Central memory CD8-positive, alpha-beta T cell (primary cell): ENCODE measurements at regions not wholly inside any gene's neighbourhood (a gene's known extent, or its start where the extent isn't known, plus 50 kb on each side); places are given as distances from the start of the nearest gene placed in this dataset.
A peak's percentile ranks its signal among the peaks of the same experiment; 100 is the strongest.

ENCODE experiments used
- ATAC-seq: fragments of 150-1000 bp; cut with Tn5 transposase; replicated peaks from 2 replicates; pipeline ENCODE4 v1.10.0; 2022; ENCODE audit warnings: mild to moderate bottlenecking, moderate FRiP score, moderate number of reproducible peaks; ENCODE audit not compliant: poor library complexity, severe bottlenecking; ENCODE audit errors: extremely low read depth
- DNase-seq, 2 donors: peaks; one replicate each; pipeline ENCODE4 v3.0.0; 2021; ENCODE audit warnings: low spot score in 2 of 2
- H3K27ac Mint-ChIP-seq: one replicate; pipeline ENCODE4 v1.8.0; 2022; ENCODE audit warnings: low read depth, mild to moderate bottlenecking, moderate library complexity, mixed read lengths
- H3K27me3 Mint-ChIP-seq: one replicate; pipeline ENCODE4 v1.8.0; 2022; ENCODE audit warnings: mixed read lengths
- H3K36me3 Mint-ChIP-seq: one replicate; pipeline ENCODE4 v1.8.0; 2022; ENCODE audit warnings: mild to moderate bottlenecking, moderate library complexity, mixed read lengths; ENCODE audit not compliant: insufficient read depth
- H3K4me1 Mint-ChIP-seq: one replicate; pipeline ENCODE4 v1.8.0; 2022; ENCODE audit warnings: mixed read lengths
- H3K4me3 Mint-ChIP-seq: one replicate; pipeline ENCODE4 v1.8.0; 2022; ENCODE audit warnings: mild to moderate bottlenecking, moderate library complexity, mixed read lengths
- H3K9me3 Mint-ChIP-seq: one replicate; pipeline ENCODE4 v1.8.0; 2022; ENCODE audit warnings: mixed read lengths

- H3K36me3 Mint-ChIP-seq = peaks cover 13% of the 10 kb centered on the region
- DNase-seq (no peak), ATAC-seq (peak; percentile 58)
- H3K4me1 Mint-ChIP-seq = peaks cover 41% of the 10 kb centered on the region
- peak overlapping the region; percentile 66 for H3K27ac Mint-ChIP-seq
- H3K4me3 Mint-ChIP-seq = peak overlapping the region; percentile 26
- no peaks in the 10 kb centered on the region for H3K27me3 Mint-ChIP-seq
- no peaks in the 10 kb centered on the region for H3K9me3 Mint-ChIP-seq
These were observed 274.4 kb downstream of the KLF12 start for GRCh38 chr13:73859841-73860240.

GRCh38 chr13:73857106-73857505 is 277.1 kb downstream of the KLF12 start:
- no peak for DNase-seq
- no peaks in the 10 kb centered on the region for H3K9me3 Mint-ChIP-seq
- peaks cover 19% of the 10 kb centered on the region for H3K36me3 Mint-ChIP-seq
- ATAC-seq = no peak
- no peak overlapping the region for H3K4me3 Mint-ChIP-seq
- H3K27me3 Mint-ChIP-seq = no peaks in the 10 kb centered on the region
- peaks cover 30% of the 10 kb centered on the region for H3K4me1 Mint-ChIP-seq
- H3K27ac Mint-ChIP-seq = no peak overlapping the region

GRCh38 chr13:73851104-73851503 is 283.1 kb downstream of the KLF12 start:
- no peak for ATAC-seq
- H3K9me3 Mint-ChIP-seq = no peaks in the 10 kb centered on the region
- H3K4me1 Mint-ChIP-seq = peaks cover 40% of the 10 kb centered on the region

DNA sequence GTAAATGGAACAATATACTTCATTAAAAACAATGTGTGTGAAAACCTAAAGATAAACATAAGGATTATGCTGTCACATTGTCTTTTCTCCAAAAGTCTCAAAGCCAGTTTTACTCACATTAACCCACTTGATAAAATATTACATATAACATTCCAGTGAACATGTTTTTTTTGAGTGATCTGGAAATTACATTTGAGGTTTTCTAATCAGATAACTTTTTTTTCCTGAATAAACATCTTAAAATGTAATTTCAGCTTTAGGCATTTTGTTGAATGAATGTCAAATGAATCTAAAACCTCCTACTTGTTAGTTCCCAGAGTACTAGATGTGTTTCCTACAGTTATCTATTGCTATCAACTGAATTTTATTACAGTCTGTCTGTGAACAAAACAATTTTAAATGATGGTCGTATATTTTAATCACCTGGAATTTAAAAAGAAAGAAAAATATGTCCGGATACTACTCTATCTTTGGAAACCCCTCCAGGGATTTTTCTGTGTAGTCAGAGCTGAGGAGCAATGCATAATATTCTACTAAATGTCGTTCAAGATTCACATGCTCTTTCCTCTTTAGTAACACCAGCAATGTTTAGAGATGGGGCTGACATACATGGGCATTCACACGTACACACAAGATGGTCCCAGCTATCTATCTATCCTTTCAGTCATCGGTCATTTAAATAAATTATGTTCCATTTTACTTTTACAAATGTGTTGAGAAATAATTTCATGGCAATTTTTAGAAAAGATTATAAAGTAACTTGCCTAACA is 283.9 kb downstream of the KLF12 start:
- no peak overlapping the region for H3K27ac Mint-ChIP-seq
- DNase-seq (no peak), ATAC-seq (no peak)
- no peaks in the 10 kb centered on the region for H3K9me3 Mint-ChIP-seq
- H3K36me3 Mint-ChIP-seq = peaks cover 15% of the 10 kb centered on the region
- no peak overlapping the region for H3K4me3 Mint-ChIP-seq
- peaks cover 37% of the 10 kb centered on the region for H3K4me1 Mint-ChIP-seq
- H3K27me3 Mint-ChIP-seq = no peaks in the 10 kb centered on the region

More at GRCh38 chr13:73851104-73851503, 283.1 kb downstream of the KLF12 start:
- Mint-ChIP-seq H3K4me3 (no peak overlapping the region), H3K36me3 (peaks cover 13% of the 10 kb centered on the region), H3K27me3 (no peaks in the 10 kb centered on the region), H3K27ac (no peak overlapping the region)
- no peak for DNase-seq

GRCh38 chr13:73849292-73849691 is 284.9 kb downstream of the KLF12 start:
- peaks cover 41% of the 10 kb centered on the region for H3K4me1 Mint-ChIP-seq
- no peak for ATAC-seq
- no peak overlapping the region for H3K4me3 Mint-ChIP-seq
- no peak for DNase-seq
- H3K27ac Mint-ChIP-seq = peak overlapping the region; percentile 29
- no peaks in the 10 kb centered on the region for H3K9me3 Mint-ChIP-seq
- H3K27me3 Mint-ChIP-seq = no peaks in the 10 kb centered on the region
- H3K36me3 Mint-ChIP-seq = peaks cover 17% of the 10 kb centered on the region

GRCh38 chr13:73844986-73845385 is 289.2 kb downstream of the KLF12 start:
- H3K36me3 Mint-ChIP-seq = peaks cover 21% of the 10 kb centered on the region
- peaks cover 49% of the 10 kb centered on the region for H3K4me1 Mint-ChIP-seq
- DNase-seq = no peak
- no peak overlapping the region for H3K27ac Mint-ChIP-seq
- no peak overlapping the region for H3K4me3 Mint-ChIP-seq
- no peaks in the 10 kb centered on the region for H3K9me3 Mint-ChIP-seq
- no peaks in the 10 kb centered on the region for H3K27me3 Mint-ChIP-seq
- ATAC-seq = no peak

- Mint-ChIP-seq H3K36me3 (peaks cover 30% of the 10 kb centered on the region), H3K9me3 (no peaks in the 10 kb centered on the region), H3K4me1 (peaks cover 49% of the 10 kb centered on the region), H3K27me3 (no peaks in the 10 kb centered on the region), H3K27ac (no peak overlapping the region), H3K4me3 (no peak overlapping the region)
- ATAC-seq (no peak), DNase-seq (no peak)
These were observed 291.6 kb downstream of the KLF12 start for GRCh38 chr13:73842626-73843025.

DNA sequence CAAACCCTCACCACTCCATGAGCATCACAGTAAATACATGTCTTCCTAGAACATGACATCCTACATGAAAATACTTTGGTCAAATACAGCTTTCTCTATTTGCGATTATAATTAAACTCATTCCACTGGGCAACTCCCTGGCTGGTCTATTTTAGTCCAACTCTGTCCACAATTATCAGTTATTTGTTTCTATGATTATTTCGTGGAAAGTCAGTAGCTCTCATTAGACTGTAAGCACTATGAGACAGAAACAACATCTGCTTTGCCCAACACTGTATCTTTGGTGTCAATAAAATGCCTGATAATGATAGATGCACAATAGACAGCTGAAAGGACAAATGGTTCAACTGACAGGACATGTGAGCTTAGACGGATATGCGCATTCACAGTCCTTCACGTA is 292.0 kb downstream of the KLF12 start:
- Mint-ChIP-seq H3K4me1 (peaks cover 51% of the 10 kb centered on the region), H3K9me3 (no peaks in the 10 kb centered on the region), H3K4me3 (no peak overlapping the region), H3K27ac (no peak overlapping the region), H3K36me3 (peaks cover 30% of the 10 kb centered on the region), H3K27me3 (no peaks in the 10 kb centered on the region)
- ATAC-seq = no peak
- DNase-seq = no peak

DNA sequence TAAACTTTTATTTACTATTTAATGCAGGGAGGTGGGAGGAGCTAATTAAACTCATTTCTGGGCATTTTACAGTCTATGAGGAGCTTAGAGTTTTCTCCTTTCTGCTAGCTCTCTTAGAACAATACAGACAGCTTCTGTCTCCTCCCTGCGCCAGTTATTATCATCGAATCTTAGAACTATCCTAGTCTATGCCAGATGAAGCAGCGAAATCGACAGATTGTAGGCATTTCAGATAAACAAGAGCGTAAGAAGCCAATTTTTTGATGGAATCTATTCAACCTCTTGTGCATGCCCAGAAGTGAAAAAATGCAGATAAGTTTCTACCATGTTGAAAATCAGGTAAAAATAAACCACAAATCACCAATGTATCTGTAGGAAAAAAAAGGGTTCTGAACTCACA is 297.1 kb downstream of the KLF12 start:
- Mint-ChIP-seq H3K36me3 (peaks cover 19% of the 10 kb centered on the region), H3K9me3 (no peaks in the 10 kb centered on the region), H3K27ac (no peak overlapping the region), H3K4me3 (no peak overlapping the region), H3K4me1 (peaks cover 48% of the 10 kb centered on the region), H3K27me3 (no peaks in the 10 kb centered on the region)
- ATAC-seq (no peak), DNase-seq (no peak)

DNA sequence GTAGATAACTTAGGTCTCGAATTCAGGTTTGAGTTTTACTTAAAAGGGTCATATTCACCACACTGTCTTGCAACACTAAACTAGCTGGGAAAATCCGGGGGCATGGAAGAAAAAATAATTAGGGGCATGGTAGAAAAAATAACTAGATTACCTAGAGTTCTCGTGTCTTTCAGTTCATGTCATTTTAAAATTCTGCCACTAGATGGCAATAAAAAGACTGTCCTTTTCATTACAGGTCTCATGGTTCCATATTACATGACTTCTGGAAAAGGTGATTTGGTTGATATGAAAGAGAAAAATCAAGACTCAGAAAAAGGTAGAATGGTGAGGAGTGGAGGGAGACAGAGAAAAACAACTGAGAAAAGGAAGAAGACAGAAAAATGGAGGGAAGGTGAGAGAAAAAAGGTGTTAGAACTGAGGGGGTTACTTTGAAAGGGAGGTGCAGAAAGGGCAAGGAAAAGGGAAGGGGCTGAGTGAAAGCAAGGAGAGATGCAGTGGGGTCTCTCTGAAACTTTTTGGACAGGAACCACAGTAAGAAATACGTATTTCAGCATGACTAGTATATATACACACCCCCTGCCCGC is 299.0 kb downstream of the KLF12 start:
- Mint-ChIP-seq H3K9me3 (no peaks in the 10 kb centered on the region), H3K27ac (no peak overlapping the region), H3K4me3 (no peak overlapping the region), H3K4me1 (peaks cover 40% of the 10 kb centered on the region), H3K36me3 (peaks cover 13% of the 10 kb centered on the region), H3K27me3 (no peaks in the 10 kb centered on the region)
- peak; percentile 60 for ATAC-seq
- DNase-seq = no peak

- H3K27ac Mint-ChIP-seq = no peak overlapping the region
- peaks cover 43% of the 10 kb centered on the region for H3K4me1 Mint-ChIP-seq
- no peak overlapping the region for H3K4me3 Mint-ChIP-seq
- no peak for ATAC-seq
- H3K9me3 Mint-ChIP-seq = no peaks in the 10 kb centered on the region
- no peak for DNase-seq
- no peaks in the 10 kb centered on the region for H3K27me3 Mint-ChIP-seq
- H3K36me3 Mint-ChIP-seq = peaks cover 3% of the 10 kb centered on the region
These were observed 300.7 kb downstream of the KLF12 start for GRCh38 chr13:73833325-73834070.

GRCh38 chr13:73832825-73833224 is 301.4 kb downstream of the KLF12 start:
- no peaks in the 10 kb centered on the region for H3K9me3 Mint-ChIP-seq
- H3K27me3 Mint-ChIP-seq = no peaks in the 10 kb centered on the region
- H3K4me1 Mint-ChIP-seq = peaks cover 48% of the 10 kb centered on the region
- no peak overlapping the region for H3K27ac Mint-ChIP-seq
- no peak for ATAC-seq
- DNase-seq = no peak
- peaks cover 3% of the 10 kb centered on the region for H3K36me3 Mint-ChIP-seq
- H3K4me3 Mint-ChIP-seq = no peak overlapping the region
